ENCODE measurements at regions not wholly inside any gene's neighbourhood (a gene's known extent, or its start where the extent isn't known, plus 50 kb on each side); places are given as distances from the start of the nearest gene placed in this dataset.

- CTCF ChIA-PET: no interaction called here
- FAIRE-seq (no peak), ATAC-seq (no peak), DNase-seq (ENCODE audit: low read depth, low spot score) (no peak)
- Histone ChIP-seq H3K4me2 (ENCODE audit: control insufficient read depth, insufficient read depth) (no peak overlapping the region), H4K20me1 (ENCODE audit: control insufficient read depth, insufficient read depth) (no peaks in the 10 kb centered on the region), H3K27me3 (replicated peaks in 1 of 2; ENCODE audit: control insufficient read depth in 2 of 2, insufficient read depth in 2 of 2, low read length in 1 of 2) (no peaks in the 10 kb centered on the region), H3K36me3 (ENCODE audit: control insufficient read depth in 2 of 2, insufficient read depth in 2 of 2, low read length in 1 of 2) (no peaks in the 10 kb centered on the region), H2AFZ (ENCODE audit: control insufficient read depth, low read depth, low read length) (no peak overlapping the region), H3K4me3 (no peak overlapping the region), H3K27ac (ENCODE audit: control insufficient read depth, insufficient read depth) (no peak overlapping the region), H3K9ac (ENCODE audit: control insufficient read depth, insufficient read depth, low read length) (no peak overlapping the region), H3K9me3 (replicated peaks; ENCODE audit: control insufficient read depth, insufficient read depth, low read length) (no peaks in the 10 kb centered on the region), H3K79me2 (ENCODE audit: control insufficient read depth, insufficient read depth, low read length) (no peaks in the 10 kb centered on the region), H3K4me1 (ENCODE audit: control insufficient read depth, insufficient read depth, low read length) (no peaks in the 10 kb centered on the region)
- intact Hi-C loops (cut with micrococcal nuclease; ENCODE audit: unreplicated experiment) (no loop called here), in situ Hi-C loops (cut with MboI) (no loop called here)
- RAD21 ChIA-PET (ENCODE audit: unreplicated experiment): no interaction called here
- SMC1A ChIA-PET (ENCODE audit: uncharacterized antibody, unreplicated experiment): no interaction called here
- no TSS peak for BruUV-seq (replicated peaks)
- TF ChIP-seq NFYA (IDR thresholded peaks at IDR 0.05; ENCODE audit: borderline replicate concordance, low read depth, low read length) (no peak), MLLT1 (IDR thresholded peaks at IDR 0.05) (no peak), ZSCAN29 (IDR thresholded peaks at IDR 0.05) (no peak), RCOR1 (conservative IDR thresholded peaks at IDR 0.05; ENCODE audit: low read depth, low read length) (no peak), MEF2A (IDR thresholded peaks at IDR 0.05; ENCODE audit: insufficient read depth, low read depth, low read length) (no peak), MYC (IDR thresholded peaks at IDR 0.05; ENCODE audit: insufficient read depth, insufficient read length, insufficient replicate concordance, low read length, severe bottlenecking) (no peak)
- TF ChIP-seq, protein P1, sequence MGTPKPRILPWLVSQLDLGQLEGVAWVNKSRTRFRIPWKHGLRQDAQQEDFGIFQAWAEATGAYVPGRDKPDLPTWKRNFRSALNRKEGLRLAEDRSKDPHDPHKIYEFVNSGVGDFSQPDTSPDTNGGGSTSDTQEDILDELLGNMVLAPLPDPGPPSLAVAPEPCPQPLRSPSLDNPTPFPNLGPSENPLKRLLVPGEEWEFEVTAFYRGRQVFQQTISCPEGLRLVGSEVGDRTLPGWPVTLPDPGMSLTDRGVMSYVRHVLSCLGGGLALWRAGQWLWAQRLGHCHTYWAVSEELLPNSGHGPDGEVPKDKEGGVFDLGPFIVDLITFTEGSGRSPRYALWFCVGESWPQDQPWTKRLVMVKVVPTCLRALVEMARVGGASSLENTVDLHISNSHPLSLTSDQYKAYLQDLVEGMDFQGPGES (IDR thresholded peaks at IDR 0.05): no peak
- POLR2A ChIA-PET: no interaction called here
- WGBS (ENCODE audit: insufficient coverage, insufficient replicate concordance, low lambda C conversion rate, missing lambda C conversion rate): 20% methylated on average over 4 of the region's 4 CpGs
Observed at GRCh38 chr4:181008164-181008563, 1235.0 kb upstream of the TENM3 start.

Data from GM12878 (cell line).